ENCODE measurements at regions not wholly inside any gene's neighbourhood (a gene's known extent, or its start where the extent isn't known, plus 50 kb on each side); places are given as distances from the start of the nearest gene placed in this dataset.

DNA sequence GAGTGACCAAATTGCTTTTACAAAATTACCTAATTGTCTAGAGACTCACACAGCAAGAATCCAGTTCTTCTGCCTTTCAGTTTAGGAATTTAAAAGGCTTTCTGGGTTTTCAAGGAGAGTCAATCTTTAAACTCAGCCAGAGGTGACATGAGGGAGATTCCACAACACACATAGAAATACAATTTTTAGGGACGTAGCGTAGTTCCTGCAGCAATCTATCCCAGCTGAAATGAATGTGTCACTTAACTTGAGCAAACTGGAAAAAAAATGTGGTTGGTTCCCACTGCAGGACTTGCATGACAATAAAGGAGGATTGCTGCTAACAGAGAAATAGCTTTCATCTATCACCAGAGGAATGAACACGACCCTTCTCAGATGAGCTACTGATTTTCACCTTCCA is 269.7 kb downstream of the OTOL1 start:
- no peaks in the 10 kb centered on the region for H3F3A ChIP-seq (ENCODE audit: low read depth)
- no peaks in the 10 kb centered on the region for H3K36me3 ChIP-seq (ENCODE audit: insufficient read depth, low read length)
- no peak overlapping the region for H3K9ac ChIP-seq (ENCODE audit: low read depth, low read length, poor library complexity, severe bottlenecking)
- no peak for TF ChIP-seq EZH2phosphoT487 (IDR thresholded peaks at IDR 0.05; ENCODE audit: borderline replicate concordance)
- TF ChIP-seq, protein P1, sequence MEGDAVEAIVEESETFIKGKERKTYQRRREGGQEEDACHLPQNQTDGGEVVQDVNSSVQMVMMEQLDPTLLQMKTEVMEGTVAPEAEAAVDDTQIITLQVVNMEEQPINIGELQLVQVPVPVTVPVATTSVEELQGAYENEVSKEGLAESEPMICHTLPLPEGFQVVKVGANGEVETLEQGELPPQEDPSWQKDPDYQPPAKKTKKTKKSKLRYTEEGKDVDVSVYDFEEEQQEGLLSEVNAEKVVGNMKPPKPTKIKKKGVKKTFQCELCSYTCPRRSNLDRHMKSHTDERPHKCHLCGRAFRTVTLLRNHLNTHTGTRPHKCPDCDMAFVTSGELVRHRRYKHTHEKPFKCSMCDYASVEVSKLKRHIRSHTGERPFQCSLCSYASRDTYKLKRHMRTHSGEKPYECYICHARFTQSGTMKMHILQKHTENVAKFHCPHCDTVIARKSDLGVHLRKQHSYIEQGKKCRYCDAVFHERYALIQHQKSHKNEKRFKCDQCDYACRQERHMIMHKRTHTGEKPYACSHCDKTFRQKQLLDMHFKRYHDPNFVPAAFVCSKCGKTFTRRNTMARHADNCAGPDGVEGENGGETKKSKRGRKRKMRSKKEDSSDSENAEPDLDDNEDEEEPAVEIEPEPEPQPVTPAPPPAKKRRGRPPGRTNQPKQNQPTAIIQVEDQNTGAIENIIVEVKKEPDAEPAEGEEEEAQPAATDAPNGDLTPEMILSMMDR (conservative IDR thresholded peaks at IDR 0.05; ENCODE audit: low read length) = no peak
- no peaks in the 10 kb centered on the region for H3K79me2 ChIP-seq (ENCODE audit: insufficient read depth, low read length)
- H3K9me2 ChIP-seq (replicated peaks; ENCODE audit: low read depth, low read length) = no peaks in the 10 kb centered on the region
- H3K4me2 ChIP-seq (ENCODE audit: low read depth, low read length, poor library complexity, severe bottlenecking) = no peak overlapping the region
- no peaks in the 10 kb centered on the region for H3K27me3 ChIP-seq (ENCODE audit: insufficient read depth, low read length, poor library complexity, severe bottlenecking)
- H3K4me3 ChIP-seq (ENCODE audit: low read length, poor library complexity, severe bottlenecking) = no peak overlapping the region
- H4K20me1 ChIP-seq (ENCODE audit: insufficient read depth, low read length, poor library complexity, severe bottlenecking) = no peaks in the 10 kb centered on the region
- no peak overlapping the region for H2AFZ ChIP-seq (ENCODE audit: low read length)
- H3K4me1 ChIP-seq (ENCODE audit: insufficient read depth, low read length, poor library complexity, severe bottlenecking) = peaks cover 19% of the 10 kb centered on the region
- H3K9me3 ChIP-seq (ENCODE audit: insufficient read depth, low read depth, low read length) = no peaks in the 10 kb centered on the region

DNA sequence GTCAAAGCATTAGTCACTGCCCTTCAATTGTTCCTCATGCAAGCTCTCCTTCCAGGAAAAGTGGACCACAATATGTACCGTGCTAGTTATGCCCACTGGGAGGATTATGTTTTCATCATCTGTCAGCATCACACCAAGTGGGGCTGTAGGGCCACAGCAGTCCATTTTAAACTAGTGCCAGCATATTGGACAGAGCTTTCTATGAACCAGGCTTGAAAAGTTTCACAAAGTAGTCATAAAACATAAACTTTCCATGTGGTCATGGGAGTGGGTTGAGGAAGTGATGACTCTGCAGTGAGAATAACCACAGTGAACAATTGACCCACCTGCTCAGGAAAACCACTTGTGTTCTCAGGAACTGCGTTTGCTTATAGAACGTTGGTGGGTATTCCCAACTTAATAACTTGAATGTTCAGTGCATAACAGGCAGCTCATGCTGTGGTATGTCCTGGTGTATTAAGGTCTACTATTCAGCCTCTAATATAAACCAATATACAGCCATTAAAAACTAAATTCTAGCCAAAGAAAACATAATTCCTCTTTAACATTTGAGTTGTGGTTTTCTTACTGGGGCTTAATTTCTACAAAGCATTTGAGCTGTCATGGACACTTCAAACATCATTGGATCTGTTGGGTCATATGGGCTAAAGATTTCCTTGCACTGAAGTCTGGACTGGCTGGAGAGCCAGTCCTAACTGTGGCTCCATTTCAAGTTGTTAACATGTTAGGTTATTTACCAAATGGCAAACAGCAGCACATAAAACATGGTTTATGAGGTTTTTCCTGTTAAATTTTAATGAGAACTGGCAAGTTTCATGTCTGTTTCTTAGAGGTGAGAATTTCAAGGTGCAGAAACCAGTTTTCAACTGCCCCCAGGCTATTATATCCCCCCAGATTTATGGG is 274.1 kb downstream of the OTOL1 start:
- Histone ChIP-seq H3K27me3 (ENCODE audit: insufficient read depth, low read length, poor library complexity, severe bottlenecking) (no peaks in the 10 kb centered on the region), H3K4me2 (ENCODE audit: low read depth, low read length, poor library complexity, severe bottlenecking) (peak overlapping the region; percentile 72), H3K9ac (ENCODE audit: low read depth, low read length, poor library complexity, severe bottlenecking) (peak overlapping the region; percentile 43), H3K9me2 (replicated peaks; ENCODE audit: low read depth, low read length) (no peaks in the 10 kb centered on the region), H3K9me3 (ENCODE audit: insufficient read depth, low read depth, low read length) (no peaks in the 10 kb centered on the region), H3F3A (ENCODE audit: low read depth) (no peaks in the 10 kb centered on the region), H3K4me3 (ENCODE audit: low read length, poor library complexity, severe bottlenecking) (peak overlapping the region; percentile 50), H3K79me2 (ENCODE audit: insufficient read depth, low read length) (no peaks in the 10 kb centered on the region), H2AFZ (ENCODE audit: low read length) (no peak overlapping the region), H3K36me3 (ENCODE audit: insufficient read depth, low read length) (no peaks in the 10 kb centered on the region), H3K4me1 (ENCODE audit: insufficient read depth, low read length, poor library complexity, severe bottlenecking) (peaks cover 41% of the 10 kb centered on the region), H4K20me1 (ENCODE audit: insufficient read depth, low read length, poor library complexity, severe bottlenecking) (no peaks in the 10 kb centered on the region)
- peak; percentile 51; the same call in 1 of the 2 replicates for TF ChIP-seq EZH2phosphoT487 (IDR thresholded peaks at IDR 0.05; ENCODE audit: borderline replicate concordance)
- TF ChIP-seq, protein P1 (conservative IDR thresholded peaks at IDR 0.05; ENCODE audit: low read length) = 0 out of 2 replicates have a peak, but pooled peaks have one; percentile 21

GRCh38 chr3:161781381-161781780 is 284.8 kb downstream of the OTOL1 start:
- no peaks in the 10 kb centered on the region for H3K36me3 ChIP-seq (ENCODE audit: insufficient read depth, low read length)
- H3K9me3 ChIP-seq (ENCODE audit: insufficient read depth, low read depth, low read length) = peaks cover 14% of the 10 kb centered on the region
- no peaks in the 10 kb centered on the region for H3K9me2 ChIP-seq (replicated peaks; ENCODE audit: low read depth, low read length)
- no peaks in the 10 kb centered on the region for H3K79me2 ChIP-seq (ENCODE audit: insufficient read depth, low read length)
- H3K4me2 ChIP-seq (ENCODE audit: low read depth, low read length, poor library complexity, severe bottlenecking) = peak overlapping the region; percentile 47
- H3K4me1 ChIP-seq (ENCODE audit: insufficient read depth, low read length, poor library complexity, severe bottlenecking) = no peaks in the 10 kb centered on the region
- H3K9ac ChIP-seq (ENCODE audit: low read depth, low read length, poor library complexity, severe bottlenecking) = peak overlapping the region; percentile 0
- peak overlapping the region; percentile 82 for H2AFZ ChIP-seq (ENCODE audit: low read length)
- H3F3A ChIP-seq (ENCODE audit: low read depth) = no peaks in the 10 kb centered on the region
- H3K27me3 ChIP-seq (ENCODE audit: insufficient read depth, low read length, poor library complexity, severe bottlenecking) = no peaks in the 10 kb centered on the region
- no peaks in the 10 kb centered on the region for H4K20me1 ChIP-seq (ENCODE audit: insufficient read depth, low read length, poor library complexity, severe bottlenecking)
- TF ChIP-seq, protein P1 (conservative IDR thresholded peaks at IDR 0.05; ENCODE audit: low read length) = no peak
- no peak for TF ChIP-seq EZH2phosphoT487 (IDR thresholded peaks at IDR 0.05; ENCODE audit: borderline replicate concordance)
- H3K4me3 ChIP-seq (ENCODE audit: low read length, poor library complexity, severe bottlenecking) = peak overlapping the region; percentile 33

Measured in Loucy (cell line).